ENCODE measurements at regions not wholly inside any gene's neighbourhood (a gene's known extent, or its start where the extent isn't known, plus 50 kb on each side); places are given as distances from the start of the nearest gene placed in this dataset.

DNA sequence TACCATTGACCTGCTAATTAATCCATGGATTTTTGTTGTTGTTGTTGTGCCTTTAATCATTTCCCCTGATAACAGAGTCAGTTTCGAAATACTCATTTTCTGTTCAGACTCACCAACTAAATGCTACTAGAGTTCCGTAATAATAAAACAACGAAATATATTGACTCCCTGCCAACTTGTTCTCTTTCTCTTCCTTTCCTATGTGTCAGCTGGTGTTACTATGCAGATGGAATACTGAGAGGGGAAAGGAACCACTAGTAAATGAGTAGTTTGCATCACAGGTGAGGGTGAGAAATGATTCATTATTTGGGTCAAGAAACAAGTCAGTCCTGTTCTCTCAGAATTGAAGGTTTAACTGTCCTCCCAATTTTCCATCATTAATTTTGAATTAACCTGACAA, 1027.3 kb downstream of the TUSC7 start:
- Histone ChIP-seq H3K4me1 (no peaks in the 10 kb centered on the region), H3K36me3 (ENCODE audit: control insufficient read depth, insufficient read depth, low read length) (no peaks in the 10 kb centered on the region), H3K4me3 (ENCODE audit: low read depth, low read length) (no peak overlapping the region), H3K9me3 (no peaks in the 10 kb centered on the region), H3K27me3 (replicated peaks; ENCODE audit: control insufficient read depth, insufficient read depth, low read length) (no peaks in the 10 kb centered on the region)
- H3K27ac Mint-ChIP-seq (ENCODE audit: unreplicated experiment): no peak overlapping the region
- H3K36me3 Mint-ChIP-seq (ENCODE audit: insufficient read depth, unreplicated experiment): no peaks in the 10 kb centered on the region
- no peak overlapping the region for H3K4me3 Mint-ChIP-seq (ENCODE audit: unreplicated experiment)
- ChIA-PET POLR2A (no interaction called here), CTCF (no interaction called here)
- no TSS peak for BruUV-seq (replicated peaks)
- DNase-seq: no peak
- H3K4me1 Mint-ChIP-seq (ENCODE audit: low read depth, unreplicated experiment): no peaks in the 10 kb centered on the region
- H3K9me3 Mint-ChIP-seq (ENCODE audit: unreplicated experiment): no peaks in the 10 kb centered on the region
- TF ChIP-seq, protein P1, sequence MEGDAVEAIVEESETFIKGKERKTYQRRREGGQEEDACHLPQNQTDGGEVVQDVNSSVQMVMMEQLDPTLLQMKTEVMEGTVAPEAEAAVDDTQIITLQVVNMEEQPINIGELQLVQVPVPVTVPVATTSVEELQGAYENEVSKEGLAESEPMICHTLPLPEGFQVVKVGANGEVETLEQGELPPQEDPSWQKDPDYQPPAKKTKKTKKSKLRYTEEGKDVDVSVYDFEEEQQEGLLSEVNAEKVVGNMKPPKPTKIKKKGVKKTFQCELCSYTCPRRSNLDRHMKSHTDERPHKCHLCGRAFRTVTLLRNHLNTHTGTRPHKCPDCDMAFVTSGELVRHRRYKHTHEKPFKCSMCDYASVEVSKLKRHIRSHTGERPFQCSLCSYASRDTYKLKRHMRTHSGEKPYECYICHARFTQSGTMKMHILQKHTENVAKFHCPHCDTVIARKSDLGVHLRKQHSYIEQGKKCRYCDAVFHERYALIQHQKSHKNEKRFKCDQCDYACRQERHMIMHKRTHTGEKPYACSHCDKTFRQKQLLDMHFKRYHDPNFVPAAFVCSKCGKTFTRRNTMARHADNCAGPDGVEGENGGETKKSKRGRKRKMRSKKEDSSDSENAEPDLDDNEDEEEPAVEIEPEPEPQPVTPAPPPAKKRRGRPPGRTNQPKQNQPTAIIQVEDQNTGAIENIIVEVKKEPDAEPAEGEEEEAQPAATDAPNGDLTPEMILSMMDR (IDR thresholded peaks at IDR 0.05; ENCODE audit: insufficient read depth in 1 of 2, low read depth in 1 of 2, low read length in 1 of 2, severe bottlenecking in 1 of 2, unreplicated experiment in 1 of 2): no peak
- intact Hi-C loops (cut with micrococcal nuclease; ENCODE audit: unreplicated experiment): no loop called here
- H3K27me3 Mint-ChIP-seq (ENCODE audit: insufficient read depth, unreplicated experiment): peaks cover 8% of the 10 kb centered on the region

GRCh38 chr3:117743993-117744392, 1034.4 kb downstream of the TUSC7 start:
- Histone ChIP-seq H3K36me3 (ENCODE audit: control insufficient read depth, insufficient read depth, low read length) (no peaks in the 10 kb centered on the region), H3K4me3 (ENCODE audit: low read depth, low read length) (no peak overlapping the region), H3K9me3 (no peaks in the 10 kb centered on the region), H3K27me3 (replicated peaks; ENCODE audit: control insufficient read depth, insufficient read depth, low read length) (no peaks in the 10 kb centered on the region), H3K4me1 (no peaks in the 10 kb centered on the region)
- no peaks in the 10 kb centered on the region for H3K36me3 Mint-ChIP-seq (ENCODE audit: insufficient read depth, unreplicated experiment)
- no peak for DNase-seq
- H3K9me3 Mint-ChIP-seq (ENCODE audit: unreplicated experiment): no peaks in the 10 kb centered on the region
- ChIA-PET POLR2A (no interaction called here), CTCF (no interaction called here)
- no TSS peak for BruUV-seq (replicated peaks)
- H3K27me3 Mint-ChIP-seq (ENCODE audit: insufficient read depth, unreplicated experiment): peaks cover 8% of the 10 kb centered on the region
- intact Hi-C loops (cut with micrococcal nuclease; ENCODE audit: unreplicated experiment): no loop called here
- no peak overlapping the region for H3K27ac Mint-ChIP-seq (ENCODE audit: unreplicated experiment)
- TF ChIP-seq, protein P1 (IDR thresholded peaks at IDR 0.05; ENCODE audit: insufficient read depth in 1 of 2, low read depth in 1 of 2, low read length in 1 of 2, severe bottlenecking in 1 of 2, unreplicated experiment in 1 of 2): no peak
- no peaks in the 10 kb centered on the region for H3K4me1 Mint-ChIP-seq (ENCODE audit: low read depth, unreplicated experiment)
- H3K4me3 Mint-ChIP-seq (ENCODE audit: unreplicated experiment): no peak overlapping the region

GRCh38 chr3:117744935-117745334, 1035.4 kb downstream of the TUSC7 start:
- Histone ChIP-seq H3K9me3 (no peaks in the 10 kb centered on the region), H3K27me3 (replicated peaks; ENCODE audit: control insufficient read depth, insufficient read depth, low read length) (no peaks in the 10 kb centered on the region), H3K36me3 (ENCODE audit: control insufficient read depth, insufficient read depth, low read length) (no peaks in the 10 kb centered on the region), H3K4me3 (ENCODE audit: low read depth, low read length) (no peak overlapping the region), H3K4me1 (no peaks in the 10 kb centered on the region)
- ChIA-PET CTCF (no interaction called here), POLR2A (no interaction called here)
- H3K4me1 Mint-ChIP-seq (ENCODE audit: low read depth, unreplicated experiment): no peaks in the 10 kb centered on the region
- H3K9me3 Mint-ChIP-seq (ENCODE audit: unreplicated experiment): no peaks in the 10 kb centered on the region
- no peaks in the 10 kb centered on the region for H3K36me3 Mint-ChIP-seq (ENCODE audit: insufficient read depth, unreplicated experiment)
- DNase-seq: no peak
- H3K27ac Mint-ChIP-seq (ENCODE audit: unreplicated experiment): no peak overlapping the region
- TF ChIP-seq, protein P1 (IDR thresholded peaks at IDR 0.05; ENCODE audit: insufficient read depth in 1 of 2, low read depth in 1 of 2, low read length in 1 of 2, severe bottlenecking in 1 of 2, unreplicated experiment in 1 of 2): no peak
- intact Hi-C loops (cut with micrococcal nuclease; ENCODE audit: unreplicated experiment): no loop called here
- BruUV-seq (replicated peaks): no TSS peak
- H3K4me3 Mint-ChIP-seq (ENCODE audit: unreplicated experiment): no peak overlapping the region
- peaks cover 4% of the 10 kb centered on the region for H3K27me3 Mint-ChIP-seq (ENCODE audit: insufficient read depth, unreplicated experiment)
